HepG2 (cell line): ENCODE measurements at regions not wholly inside any gene's neighbourhood (a gene's known extent, or its start where the extent isn't known, plus 50 kb on each side); places are given as distances from the start of the nearest gene placed in this dataset.

Experiments used
- ATAC-seq: fragments of 200-7000 bp; cut with Tn5 transposase; 3 replicates; pipeline ENCODE4 v1.9.1; 2020; ENCODE audit warnings: mild to moderate bottlenecking, moderate library complexity
- BruUV-seq: library from RNA; stranded (reverse); fragments of 400-500 nt; replicated peaks from 2 replicates; lab custom pipeline; 2021; lab: Mats Ljungman, UMichigan
- CTCF ChIA-PET: fragments of 300-600 bp; formaldehyde crosslinking; extraction: SDS; loops from one replicate; lab custom pipeline; 2021; ENCODE audit warnings: low total read pairs, inconsistent platforms, low intra/inter-chr PET ratio; lab: Yijun Ruan, JAX
- POLR2A ChIA-PET: fragments of 350-600 bp; sonication (Branson Sonifier 250); formaldehyde crosslinking; loops from one replicate; lab custom pipeline; 2020; ENCODE audit warnings: antibody characterized with exemption, inconsistent platforms; lab: Yijun Ruan, JAX
- DNase-seq: peaks from one replicate; pipeline ENCODE4 v3.0.0-alpha.2; 2015; ENCODE audit warnings: low spot score
- FAIRE-seq: peaks from 3 replicates; lab custom pipeline; 2011; peaks lifted over from hg19 to GRCh38; lab: Jason Lieb, UNC
- H2AFZ ChIP-seq: one replicate; pipeline ENCODE4 v1.6.1; 2011; ENCODE audit warnings: low read length, inconsistent platforms
- H3K27ac ChIP-seq: fragments of 300-600 bp; 3 replicates; pipeline ENCODE4 v1.8.0; 2011; ENCODE audit warnings: mixed run types, mild to moderate bottlenecking, mixed read lengths, low read length, inconsistent platforms; ENCODE audit not compliant: insufficient read depth; ENCODE audit errors: extremely low read length
- H3K27me3 ChIP-seq, 2 experiments: fragments of 200-600 bp in 1 of 2; 2 replicates in 1 of 2; 3 replicates in 1 of 2; pipeline versions ENCODE4 v1.6.0 to v1.8.0; 2011; ENCODE audit warnings: low read length in 2 of 2, mild to moderate bottlenecking in 2 of 2, moderate library complexity in 2 of 2, inconsistent platforms in 1 of 2; ENCODE audit not compliant: insufficient read depth in 2 of 2, control insufficient read depth in 1 of 2
- H3K36me3 ChIP-seq, 2 experiments: fragments of 200-600 bp in 1 of 2; replicated peaks in 1 of 2; 2 replicates in 1 of 2; 3 replicates in 1 of 2; pipeline versions ENCODE4 v1.5.1 to v1.8.0; 2011; ENCODE audit warnings: low read length in 2 of 2, inconsistent platforms in 1 of 2; ENCODE audit not compliant: insufficient read depth in 2 of 2, control insufficient read depth in 1 of 2
- H3K4me1 ChIP-seq: 2 replicates; pipeline ENCODE4 v1.5.1; 2012; ENCODE audit warnings: low read length, inconsistent platforms; ENCODE audit not compliant: insufficient read depth
- H3K4me2 ChIP-seq: 2 replicates; pipeline ENCODE4 v1.6.0; 2011; ENCODE audit warnings: low read depth, low read length, inconsistent platforms
- H3K4me3 ChIP-seq, 3 experiments: fragments of 200-600 bp in 1 of 3; sonication (generic), shearing (Covaris generic) in 1 of 3; replicated peaks in 1 of 3; 2 replicates each; pipeline ENCODE4 v1.5.1; 2011 to 2016; ENCODE audit warnings: low read length in 3 of 3, inconsistent platforms in 2 of 3, low read depth in 2 of 3, mild to moderate bottlenecking in 2 of 3, control low read depth in 1 of 3, mixed read lengths in 1 of 3; ENCODE audit not compliant: insufficient read depth in 1 of 3
- H3K79me2 ChIP-seq: one replicate; pipeline ENCODE4 v1.6.1; 2011; ENCODE audit warnings: low read length, inconsistent platforms; ENCODE audit not compliant: insufficient read depth
- H3K9ac ChIP-seq: 2 replicates; pipeline ENCODE4 v1.6.0; 2011; ENCODE audit warnings: mild to moderate bottlenecking, low read depth, low read length, inconsistent platforms; ENCODE audit not compliant: insufficient read depth
- H3K9me3 ChIP-seq: 2 replicates; pipeline ENCODE4 v1.5.1; 2012; ENCODE audit warnings: mild to moderate bottlenecking, low read length
- H4K20me1 ChIP-seq: 2 replicates; pipeline ENCODE4 v1.6.0; 2011; ENCODE audit warnings: inconsistent platforms, mild to moderate bottlenecking, low read length, moderate library complexity; ENCODE audit not compliant: insufficient read depth
- AFF4 ChIP-seq: sonication (generic); formaldehyde crosslinking; IDR thresholded peaks from 2 replicates; pipeline ENCODE4 v1.4.0; 2020; ENCODE audit warnings: missing genetic modification reagents
- ELF1 ChIP-seq: sonication (generic); formaldehyde crosslinking; IDR thresholded peaks from 2 replicates; pipeline ENCODE4 v1.4.0; 2020; ENCODE audit warnings: missing genetic modification reagents
- FOXM1 ChIP-seq: sonication (generic); formaldehyde crosslinking; IDR thresholded peaks from 2 replicates; pipeline ENCODE4 v1.5.0; 2020; ENCODE audit warnings: missing genetic modification reagents
- HIC2 ChIP-seq: sonication (generic); formaldehyde crosslinking; IDR thresholded peaks from 2 replicates; pipeline ENCODE4 v1.9.0; 2022; ENCODE audit warnings: low read depth, missing genetic modification reagents
- JDP2 ChIP-seq: sonication (generic); formaldehyde crosslinking; IDR thresholded peaks from 2 replicates; pipeline ENCODE4 v1.8.1; 2022; ENCODE audit warnings: missing genetic modification reagents, borderline replicate concordance
- KDM6A ChIP-seq: IDR thresholded peaks from 2 replicates; pipeline ENCODE4 v1.6.1; 2016; ENCODE audit warnings: low read depth
- PHF5A ChIP-seq: IDR thresholded peaks from one replicate; pipeline ENCODE4 v1.6.1; 2018; ENCODE audit warnings: low read depth, missing genetic modification reagents; ENCODE audit not compliant: unreplicated experiment
- POLR2A ChIP-seq, 2 experiments: IDR thresholded peaks; 2 replicates each; pipeline ENCODE4 v1.6.1; 2011; ENCODE audit warnings: low read depth in 2 of 2, low read length in 2 of 2, mild to moderate bottlenecking in 1 of 2, moderate library complexity in 1 of 2; ENCODE audit not compliant: insufficient read depth in 1 of 2
- PRDM10 ChIP-seq: sonication (generic); formaldehyde crosslinking; IDR thresholded peaks from 2 replicates; pipeline ENCODE4 v1.4.0; 2020; ENCODE audit warnings: low read depth, missing genetic modification reagents
- RBFOX2 ChIP-seq: fragments of 200-400 bp; formaldehyde crosslinking; IDR thresholded peaks from 2 replicates; pipeline ENCODE4 v1.6.1; 2017; ENCODE audit warnings: low read depth, mild to moderate bottlenecking, low read length
- ZBTB37 ChIP-seq: sonication (generic); formaldehyde crosslinking; IDR thresholded peaks from 2 replicates; pipeline ENCODE4 v1.4.0; 2020; ENCODE audit warnings: mild to moderate bottlenecking, missing genetic modification reagents
- ZBTB44 ChIP-seq: sonication (generic); formaldehyde crosslinking; IDR thresholded peaks from 2 replicates; pipeline ENCODE4 v1.4.0; 2020; ENCODE audit warnings: missing genetic modification reagents
- ZNF354B ChIP-seq: sonication (generic); formaldehyde crosslinking; IDR thresholded peaks from 2 replicates; pipeline ENCODE4 v1.8.0; 2022; ENCODE audit warnings: mild to moderate bottlenecking, missing genetic modification reagents
- ZNF605 ChIP-seq: sonication (generic); formaldehyde crosslinking; IDR thresholded peaks from 2 replicates; pipeline ENCODE4 v1.8.0; 2022; ENCODE audit warnings: mild to moderate bottlenecking, missing genetic modification reagents
- WGBS: methylation state at CpG from one replicate; pipeline ENCODE4 v1.1.6; 2017; ENCODE audit warnings: low lambda C conversion rate; 5-methylcytosine and 5-hydroxymethylcytosine counted together
- in situ Hi-C: cut with HindIII; loops from 2 replicates; pipeline ENCODE4 v1.10.0; 2017; ENCODE audit warnings: low pct_unique_long_range_greater_than_20kb; ENCODE audit not compliant: extremely low pct_ligation_motif_present
- intact Hi-C: fragments of 100-400 bp; cut with micrococcal nuclease; formaldehyde crosslinking; loops from one replicate; pipeline ENCODE4 v1.10.0; 2022; ENCODE audit not compliant: unreplicated experiment

- BruUV-seq = no TSS peak
- no peaks in the 10 kb centered on the region for H3K4me1 ChIP-seq
- no peak overlapping the region for H3K27ac ChIP-seq
- H3K36me3 ChIP-seq = no peaks in the 10 kb centered on the region
- H3K4me3 ChIP-seq = no peak overlapping the region
- POLR2A ChIA-PET = no interaction called here
- ATAC-seq (no peak), DNase-seq (no peak), FAIRE-seq (no peak)
- H3K4me2 ChIP-seq = no peak overlapping the region
- in situ Hi-C loops (no loop called here), intact Hi-C loops (no loop called here)
- WGBS = 0% methylated on average over 3 of the region's 3 CpGs
- no peak overlapping the region for H2AFZ ChIP-seq
- CTCF ChIA-PET = no interaction called here
- H3K79me2 ChIP-seq = no peaks in the 10 kb centered on the region
- H3K9ac ChIP-seq = no peak overlapping the region
- H4K20me1 ChIP-seq = no peaks in the 10 kb centered on the region
- no peaks in the 10 kb centered on the region; the same call in 1 of the 2 replicates for H3K9me3 ChIP-seq
- no peaks in the 10 kb centered on the region for H3K27me3 ChIP-seq
- TF ChIP-seq FOXM1 (no peak), ZNF605 (no peak), ZBTB37 (CRISPR knock-in tag) (no peak), ELF1 (CRISPR knock-in tag) (no peak), KDM6A (CRISPR knock-in tag) (no peak), JDP2 (CRISPR knock-in tag) (no peak), AFF4 (CRISPR knock-in tag) (no peak), PHF5A (CRISPR knock-in tag) (no peak), ZNF354B (CRISPR knock-in tag) (no peak), HIC2 (CRISPR knock-in tag) (no peak), POLR2A (IDR thresholded peaks at IDR 0.05; ENCODE audit: insufficient read depth in 1 of 2, low read depth in 2 of 2, low read length in 2 of 2) (no peak), RBFOX2 (no peak), ZBTB44 (CRISPR knock-in tag) (no peak), PRDM10 (CRISPR knock-in tag) (no peak)
Measured at GRCh38 chrX:26414534-26414933, 198.6 kb downstream of the MAGEB5 start.
